ENCODE measurements at regions not wholly inside any gene's neighbourhood (a gene's known extent, or its start where the extent isn't known, plus 50 kb on each side); places are given as distances from the start of the nearest gene placed in this dataset.

DNA sequence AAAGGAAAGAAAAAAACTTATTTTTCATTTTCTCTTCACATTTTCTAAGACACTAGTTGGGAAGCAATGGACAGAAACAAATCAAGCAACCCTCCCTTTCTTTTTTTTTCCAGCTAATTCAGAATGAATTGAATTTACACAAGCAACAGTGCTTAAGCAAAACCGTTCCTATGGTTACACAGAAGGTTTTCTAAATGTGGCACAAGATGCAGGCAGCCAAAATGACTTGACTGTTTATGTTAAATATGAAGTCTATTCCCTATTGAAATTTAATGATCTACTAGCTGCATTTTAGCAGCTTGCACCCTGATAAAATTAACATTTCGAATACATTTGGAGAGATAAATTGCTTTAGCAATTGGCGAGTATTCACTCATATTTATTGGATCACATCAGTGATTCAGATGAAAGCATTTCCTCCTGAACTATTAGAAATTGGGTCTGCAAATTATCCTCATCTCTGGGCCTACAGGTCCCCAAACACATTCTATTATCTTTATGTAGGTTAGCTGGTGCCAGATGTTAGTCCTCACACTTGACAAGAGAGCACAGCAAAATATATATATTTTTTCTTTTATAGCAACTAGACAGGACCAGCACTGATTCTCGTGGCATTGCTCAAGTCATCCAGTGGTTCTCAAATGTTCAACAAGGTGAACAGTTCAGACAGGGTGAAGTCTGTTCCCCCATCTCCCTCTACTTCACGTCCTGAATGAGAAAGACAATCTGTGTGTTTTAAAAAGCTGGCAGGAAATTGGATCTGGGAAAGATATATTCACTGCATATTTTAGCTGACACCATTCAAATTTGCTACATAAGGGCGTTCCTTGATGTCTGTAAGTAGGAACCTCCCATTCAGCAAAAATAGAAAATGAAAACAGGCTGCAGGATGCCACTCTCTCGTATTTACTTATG lies 463.6 kb upstream of the KCNMB2 start:
- H3K27ac ChIP-seq: no peak overlapping the region
- in situ Hi-C loops (cut with MboI; ENCODE audit: low sequenced_read_pairs in 4 of 4) (no loop called here), intact Hi-C loops (cut with DNase I; ENCODE audit: low total_unique reads) (no loop called here)
- no peaks in the 10 kb centered on the region for H3K9me3 ChIP-seq
- H3K27me3 ChIP-seq: no peaks in the 10 kb centered on the region
- no peaks in the 10 kb centered on the region for H3K36me3 ChIP-seq
- ATAC-seq (no peak), DNase-seq (no peak)
- no peaks in the 10 kb centered on the region for H3K4me1 ChIP-seq
- no peak overlapping the region for H3K4me3 ChIP-seq
- TF ChIP-seq, protein P1, sequence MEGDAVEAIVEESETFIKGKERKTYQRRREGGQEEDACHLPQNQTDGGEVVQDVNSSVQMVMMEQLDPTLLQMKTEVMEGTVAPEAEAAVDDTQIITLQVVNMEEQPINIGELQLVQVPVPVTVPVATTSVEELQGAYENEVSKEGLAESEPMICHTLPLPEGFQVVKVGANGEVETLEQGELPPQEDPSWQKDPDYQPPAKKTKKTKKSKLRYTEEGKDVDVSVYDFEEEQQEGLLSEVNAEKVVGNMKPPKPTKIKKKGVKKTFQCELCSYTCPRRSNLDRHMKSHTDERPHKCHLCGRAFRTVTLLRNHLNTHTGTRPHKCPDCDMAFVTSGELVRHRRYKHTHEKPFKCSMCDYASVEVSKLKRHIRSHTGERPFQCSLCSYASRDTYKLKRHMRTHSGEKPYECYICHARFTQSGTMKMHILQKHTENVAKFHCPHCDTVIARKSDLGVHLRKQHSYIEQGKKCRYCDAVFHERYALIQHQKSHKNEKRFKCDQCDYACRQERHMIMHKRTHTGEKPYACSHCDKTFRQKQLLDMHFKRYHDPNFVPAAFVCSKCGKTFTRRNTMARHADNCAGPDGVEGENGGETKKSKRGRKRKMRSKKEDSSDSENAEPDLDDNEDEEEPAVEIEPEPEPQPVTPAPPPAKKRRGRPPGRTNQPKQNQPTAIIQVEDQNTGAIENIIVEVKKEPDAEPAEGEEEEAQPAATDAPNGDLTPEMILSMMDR (IDR thresholded peaks at IDR 0.05 in 4 of 5, conservative IDR thresholded peaks at IDR 0.05 in 1 of 5): no peak
- no peak for TF ChIP-seq POLR2A (IDR thresholded peaks at IDR 0.05)

DNA sequence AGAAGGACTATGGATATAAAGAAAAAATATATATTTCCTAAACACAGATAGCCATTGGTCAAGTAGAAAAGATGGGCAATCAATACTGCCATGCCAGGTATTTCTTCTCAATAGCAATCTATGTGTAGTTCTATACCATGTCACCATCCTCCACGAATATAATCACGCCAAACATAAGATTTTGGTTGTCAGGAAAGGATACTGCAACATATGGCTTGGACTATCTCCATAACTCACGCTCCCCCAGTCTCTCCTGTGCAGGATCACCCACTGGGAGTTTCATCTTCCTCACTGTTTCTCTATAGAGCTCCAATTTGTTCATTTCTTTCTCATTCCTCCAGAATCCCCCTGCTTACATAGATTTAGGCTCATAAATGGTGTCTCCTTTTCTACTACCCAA lies 462.9 kb upstream of the KCNMB2 start:
- Histone ChIP-seq H3K27me3 (no peaks in the 10 kb centered on the region), H3K27ac (no peak overlapping the region), H3K4me3 (no peak overlapping the region), H3K4me1 (no peaks in the 10 kb centered on the region), H3K36me3 (no peaks in the 10 kb centered on the region), H3K9me3 (no peaks in the 10 kb centered on the region)
- intact Hi-C loops (cut with DNase I; ENCODE audit: low total_unique reads) (no loop called here), in situ Hi-C loops (cut with MboI; ENCODE audit: low sequenced_read_pairs in 4 of 4) (no loop called here)
- TF ChIP-seq, protein P1 (IDR thresholded peaks at IDR 0.05 in 4 of 5, conservative IDR thresholded peaks at IDR 0.05 in 1 of 5): no peak
- no peak for TF ChIP-seq POLR2A (IDR thresholded peaks at IDR 0.05)
- ATAC-seq (no peak), DNase-seq (no peak)

DNA sequence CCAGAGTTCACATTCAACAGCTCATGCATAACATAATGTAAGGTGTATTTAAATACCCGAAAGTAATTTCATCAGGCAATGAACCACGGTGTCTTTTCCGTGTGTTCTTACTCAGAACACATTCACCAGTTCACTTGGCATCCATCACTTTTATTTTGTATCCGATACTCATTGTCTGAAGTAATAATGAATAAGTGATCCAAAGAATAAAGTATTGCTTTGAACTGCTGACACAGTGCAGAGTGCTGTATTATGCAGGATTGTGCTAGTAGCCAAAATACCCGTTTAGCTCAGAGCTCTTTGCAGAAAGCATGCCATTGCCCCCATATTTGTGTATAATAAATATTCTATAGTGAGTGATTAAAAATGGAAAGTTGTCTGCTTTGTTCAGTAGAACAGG lies 460.9 kb upstream of the KCNMB2 start:
- peaks cover 8 to 16% of the 10 kb centered on the region in 2 donors for H3K4me1 ChIP-seq
- no peak overlapping the region for H3K27ac ChIP-seq
- no peaks in the 10 kb centered on the region for H3K36me3 ChIP-seq
- intact Hi-C loops (cut with DNase I; ENCODE audit: low total_unique reads) (no loop called here), in situ Hi-C loops (cut with MboI; ENCODE audit: low sequenced_read_pairs in 4 of 4) (no loop called here)
- H3K4me3 ChIP-seq: no peak overlapping the region
- TF ChIP-seq POLR2A (IDR thresholded peaks at IDR 0.05): no peak
- TF ChIP-seq, protein P1 (IDR thresholded peaks at IDR 0.05 in 4 of 5, conservative IDR thresholded peaks at IDR 0.05 in 1 of 5): no peak
- H3K9me3 ChIP-seq: no peaks in the 10 kb centered on the region
- ATAC-seq (no peak), DNase-seq (no peak)
- no peaks in the 10 kb centered on the region for H3K27me3 ChIP-seq

DNA sequence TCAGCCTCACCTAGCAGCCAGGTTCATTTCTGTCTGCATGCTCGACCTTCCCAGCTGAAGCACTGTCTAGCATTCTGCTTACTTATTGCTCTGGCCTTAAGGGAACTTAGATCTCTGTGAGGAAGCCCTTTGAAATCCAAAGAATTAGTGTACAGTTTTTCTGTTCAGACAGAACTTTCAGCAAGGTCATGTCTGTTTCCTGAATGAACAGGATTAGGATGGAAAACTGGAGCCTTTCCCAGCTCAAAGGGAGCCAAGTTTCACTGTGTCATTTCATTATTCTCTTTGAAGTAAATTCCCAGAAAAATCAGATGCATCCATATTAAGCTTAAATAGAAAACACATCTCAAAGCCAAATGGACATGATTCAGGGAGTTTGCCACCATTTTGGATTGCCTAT lies 457.3 kb upstream of the KCNMB2 start:
- H3K4me1 ChIP-seq: peaks cover 12 to 22% of the 10 kb centered on the region in 2 donors
- intact Hi-C loops (cut with DNase I; ENCODE audit: low total_unique reads): no loop called here
- in situ Hi-C loops (cut with MboI; ENCODE audit: low sequenced_read_pairs in 4 of 4): no loop called here

More for the DNA sequence above, 457.3 kb upstream of the KCNMB2 start:
- Histone ChIP-seq H3K27me3 (no peaks in the 10 kb centered on the region), H3K9me3 (no peaks in the 10 kb centered on the region), H3K36me3 (no peaks in the 10 kb centered on the region), H3K4me3 (no peak overlapping the region), H3K27ac (peak overlapping the region in 1 of 4 donors; percentile 6)
- TF ChIP-seq, protein P1 (IDR thresholded peaks at IDR 0.05 in 4 of 5, conservative IDR thresholded peaks at IDR 0.05 in 1 of 5): no peak
- no peak for TF ChIP-seq POLR2A (IDR thresholded peaks at IDR 0.05)
- ATAC-seq (peak; percentile 30 to 37), DNase-seq (no peak)
